GM23338 (cell line): ENCODE measurements at regions not wholly inside any gene's neighbourhood (a gene's known extent, or its start where the extent isn't known, plus 50 kb on each side); places are given as distances from the start of the nearest gene placed in this dataset.

ENCODE experiments used
- ATAC-seq: fragments of 200-7000 bp; cut with Tn5 transposase; 3 replicates; pipeline ENCODE4 v1.9.1; 2020
- DNase-seq: peaks from one replicate; pipeline ENCODE4 v3.0.0-alpha.2; 2015; ENCODE audit warnings: low spot score
- H2AFZ ChIP-seq: fragments of 200-600 bp; sonication (generic); 2 replicates; pipeline ENCODE4 v1.8.0; 2016; ENCODE audit warnings: antibody characterized with exemption, mild to moderate bottlenecking, moderate library complexity
- H3F3A ChIP-seq: fragments of 200-600 bp; sonication (generic); replicated peaks from 2 replicates; pipeline ENCODE4 v1.8.0; 2017; ENCODE audit warnings: antibody characterized with exemption, mixed run types, low read depth
- H3K27ac ChIP-seq: fragments of 200-600 bp; sonication (generic); 2 replicates; pipeline ENCODE4 v1.6.1; 2016; ENCODE audit warnings: low read depth
- H3K27me3 ChIP-seq: fragments of 200-600 bp; sonication (generic); 2 replicates; pipeline ENCODE4 v1.8.0; 2016; ENCODE audit warnings: mild to moderate bottlenecking, mixed run types, moderate library complexity; ENCODE audit not compliant: insufficient read depth
- H3K36me3 ChIP-seq: fragments of 200-600 bp; sonication (generic); 2 replicates; pipeline ENCODE4 v1.8.0; 2016; ENCODE audit warnings: mild to moderate bottlenecking; ENCODE audit not compliant: insufficient read depth
- H3K4me1 ChIP-seq: fragments of 200-600 bp; sonication (generic); 2 replicates; pipeline ENCODE4 v1.8.0; 2016; ENCODE audit warnings: mild to moderate bottlenecking, moderate library complexity; ENCODE audit not compliant: insufficient read depth
- H3K4me2 ChIP-seq: fragments of 200-600 bp; sonication (generic); 2 replicates; pipeline ENCODE4 v1.7.1; 2017; ENCODE audit warnings: mixed run types
- H3K4me3 ChIP-seq: fragments of 200-600 bp; sonication (generic); 2 replicates; pipeline ENCODE4 v1.6.1; 2016; ENCODE audit warnings: mixed run types
- H3K79me2 ChIP-seq: fragments of 200-600 bp; sonication (generic); replicated peaks from 2 replicates; pipeline ENCODE4 v1.8.0; 2017; ENCODE audit warnings: mild to moderate bottlenecking; ENCODE audit not compliant: insufficient read depth
- H3K9me2 ChIP-seq: fragments of 200-600 bp; sonication (generic); 2 replicates; pipeline ENCODE4 v1.8.0; 2017; ENCODE audit not compliant: insufficient read depth
- H4K20me1 ChIP-seq: fragments of 200-600 bp; sonication (generic); replicated peaks from 2 replicates; pipeline ENCODE4 v1.8.0; 2017; ENCODE audit warnings: mild to moderate bottlenecking; ENCODE audit not compliant: insufficient read depth
- H3K27ac Mint-ChIP-seq: 2 replicates; pipeline ENCODE4 v1.8.0; 2020; ENCODE audit warnings: inconsistent platforms, mild to moderate bottlenecking, moderate library complexity, mixed read lengths
- H3K27me3 Mint-ChIP-seq: 3 replicates; pipeline ENCODE4 v1.8.0; 2022; ENCODE audit warnings: low read depth, mild to moderate bottlenecking, moderate library complexity, mixed read lengths, inconsistent platforms; ENCODE audit not compliant: insufficient read depth, poor library complexity
- H3K36me3 Mint-ChIP-seq: 3 replicates; pipeline ENCODE4 v1.8.0; 2021; ENCODE audit warnings: low read depth, mild to moderate bottlenecking, inconsistent platforms, moderate library complexity, mixed read lengths
- H3K4me1 Mint-ChIP-seq: 3 replicates; pipeline ENCODE4 v1.8.0; 2020; ENCODE audit warnings: mild to moderate bottlenecking, inconsistent platforms, mixed read lengths
- H3K4me3 Mint-ChIP-seq: 3 replicates; pipeline ENCODE4 v1.8.0; 2021; ENCODE audit warnings: moderate library complexity, mild to moderate bottlenecking, inconsistent platforms, mixed read lengths
- H3K9me3 Mint-ChIP-seq: 3 replicates; pipeline ENCODE4 v1.8.0; 2020; ENCODE audit warnings: moderate library complexity, mild to moderate bottlenecking, inconsistent platforms, mixed read lengths
- CREB1 ChIP-seq: fragments of 250-450 bp; sonication (Bioruptor Pico); IDR thresholded peaks from 2 replicates; pipeline ENCODE4 v1.5.0; 2020; ENCODE audit warnings: low read depth, mild to moderate bottlenecking, moderate library complexity
- CTCF ChIP-seq, 2 experiments: fragments of 200-600 bp in 1 of 2; sonication (generic) in 1 of 2; conservative IDR thresholded peaks; 2 replicates each; pipeline versions ENCODE4 v1.5.1 to v1.6.1; 2016 to 2017; ENCODE audit warnings: antibody characterized with exemption in 2 of 2, low read depth in 2 of 2, mild to moderate bottlenecking in 2 of 2, moderate library complexity in 1 of 2
- EZH2 ChIP-seq: fragments of 200-600 bp; sonication (generic); IDR thresholded peaks from one replicate; pipeline ENCODE4 v1.8.0; 2017; ENCODE audit warnings: antibody characterized with exemption, mild to moderate bottlenecking, low read depth; ENCODE audit not compliant: unreplicated experiment
- EZH2phosphoT487 ChIP-seq: fragments of 200-600 bp; sonication (generic); IDR thresholded peaks from one replicate; pipeline ENCODE4 v1.8.1; 2018; ENCODE audit warnings: antibody characterized with exemption; ENCODE audit not compliant: unreplicated experiment
- JUNB ChIP-seq: IDR thresholded peaks from one replicate; pipeline ENCODE4 v1.6.1; 2016; ENCODE audit warnings: antibody characterized with exemption; ENCODE audit not compliant: unreplicated experiment
- NANOG ChIP-seq: IDR thresholded peaks from 2 replicates; pipeline ENCODE4 v1.6.1; 2016; ENCODE audit warnings: antibody characterized with exemption, borderline replicate concordance
- POLR2AphosphoS5 ChIP-seq: IDR thresholded peaks from 2 replicates; pipeline ENCODE4 v1.6.1; 2016; ENCODE audit warnings: antibody characterized with exemption, low read depth
- STAT1 ChIP-seq: IDR thresholded peaks from one replicate; pipeline ENCODE4 v1.6.1; 2016; ENCODE audit warnings: antibody characterized with exemption; ENCODE audit not compliant: unreplicated experiment
- ZNF114 ChIP-seq: fragments of 250-450 bp; sonication (Bioruptor Pico); IDR thresholded peaks from 2 replicates; pipeline ENCODE4 v1.5.0; 2020; ENCODE audit warnings: mild to moderate bottlenecking, moderate library complexity
- ZNF331 ChIP-seq: fragments of 250-450 bp; sonication (Bioruptor Pico); IDR thresholded peaks from 2 replicates; pipeline ENCODE4 v1.5.0; 2020; ENCODE audit warnings: low read depth, mild to moderate bottlenecking, moderate library complexity
- TF ChIP-seq, protein P1 (sequence below): IDR thresholded peaks from one replicate; pipeline ENCODE4 v1.6.1; 2018; ENCODE audit warnings: antibody characterized with exemption; ENCODE audit not compliant: unreplicated experiment
- TF ChIP-seq, protein P2 (sequence below): IDR thresholded peaks from 2 replicates; pipeline ENCODE4 v1.6.1; 2016; ENCODE audit warnings: antibody characterized with exemption

DNA sequence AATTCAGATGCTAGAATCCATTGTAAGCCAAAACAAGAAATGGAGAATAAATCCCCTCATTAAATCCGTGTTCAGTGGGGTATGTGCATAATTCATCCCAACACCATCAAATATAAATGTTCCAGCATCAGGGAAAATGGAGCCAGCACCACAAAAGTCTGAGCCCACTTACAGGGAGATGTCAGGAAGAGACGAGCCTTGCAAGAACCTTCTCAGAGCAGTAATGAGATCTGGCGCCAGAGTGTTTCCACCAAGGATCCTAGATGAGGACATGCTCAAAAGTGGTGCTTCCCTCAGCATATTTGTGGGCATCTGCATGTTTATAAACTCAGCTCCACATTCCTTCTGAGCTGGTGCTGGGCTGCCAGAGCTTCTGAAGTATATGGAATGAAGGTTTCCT lies 541.9 kb upstream of the C16orf82 start (continued):
- TF ChIP-seq, protein P1, sequence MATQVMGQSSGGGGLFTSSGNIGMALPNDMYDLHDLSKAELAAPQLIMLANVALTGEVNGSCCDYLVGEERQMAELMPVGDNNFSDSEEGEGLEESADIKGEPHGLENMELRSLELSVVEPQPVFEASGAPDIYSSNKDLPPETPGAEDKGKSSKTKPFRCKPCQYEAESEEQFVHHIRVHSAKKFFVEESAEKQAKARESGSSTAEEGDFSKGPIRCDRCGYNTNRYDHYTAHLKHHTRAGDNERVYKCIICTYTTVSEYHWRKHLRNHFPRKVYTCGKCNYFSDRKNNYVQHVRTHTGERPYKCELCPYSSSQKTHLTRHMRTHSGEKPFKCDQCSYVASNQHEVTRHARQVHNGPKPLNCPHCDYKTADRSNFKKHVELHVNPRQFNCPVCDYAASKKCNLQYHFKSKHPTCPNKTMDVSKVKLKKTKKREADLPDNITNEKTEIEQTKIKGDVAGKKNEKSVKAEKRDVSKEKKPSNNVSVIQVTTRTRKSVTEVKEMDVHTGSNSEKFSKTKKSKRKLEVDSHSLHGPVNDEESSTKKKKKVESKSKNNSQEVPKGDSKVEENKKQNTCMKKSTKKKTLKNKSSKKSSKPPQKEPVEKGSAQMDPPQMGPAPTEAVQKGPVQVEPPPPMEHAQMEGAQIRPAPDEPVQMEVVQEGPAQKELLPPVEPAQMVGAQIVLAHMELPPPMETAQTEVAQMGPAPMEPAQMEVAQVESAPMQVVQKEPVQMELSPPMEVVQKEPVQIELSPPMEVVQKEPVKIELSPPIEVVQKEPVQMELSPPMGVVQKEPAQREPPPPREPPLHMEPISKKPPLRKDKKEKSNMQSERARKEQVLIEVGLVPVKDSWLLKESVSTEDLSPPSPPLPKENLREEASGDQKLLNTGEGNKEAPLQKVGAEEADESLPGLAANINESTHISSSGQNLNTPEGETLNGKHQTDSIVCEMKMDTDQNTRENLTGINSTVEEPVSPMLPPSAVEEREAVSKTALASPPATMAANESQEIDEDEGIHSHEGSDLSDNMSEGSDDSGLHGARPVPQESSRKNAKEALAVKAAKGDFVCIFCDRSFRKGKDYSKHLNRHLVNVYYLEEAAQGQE: no peak
- no peak for TF ChIP-seq EZH2phosphoT487
- no peak for TF ChIP-seq ZNF331 (CRISPR knock-in tag)
- TF ChIP-seq STAT1: no peak
- no peak for TF ChIP-seq EZH2
- TF ChIP-seq POLR2AphosphoS5: no peak
- TF ChIP-seq, protein P2, sequence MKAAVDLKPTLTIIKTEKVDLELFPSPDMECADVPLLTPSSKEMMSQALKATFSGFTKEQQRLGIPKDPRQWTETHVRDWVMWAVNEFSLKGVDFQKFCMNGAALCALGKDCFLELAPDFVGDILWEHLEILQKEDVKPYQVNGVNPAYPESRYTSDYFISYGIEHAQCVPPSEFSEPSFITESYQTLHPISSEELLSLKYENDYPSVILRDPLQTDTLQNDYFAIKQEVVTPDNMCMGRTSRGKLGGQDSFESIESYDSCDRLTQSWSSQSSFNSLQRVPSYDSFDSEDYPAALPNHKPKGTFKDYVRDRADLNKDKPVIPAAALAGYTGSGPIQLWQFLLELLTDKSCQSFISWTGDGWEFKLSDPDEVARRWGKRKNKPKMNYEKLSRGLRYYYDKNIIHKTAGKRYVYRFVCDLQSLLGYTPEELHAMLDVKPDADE: no peak
- TF ChIP-seq ZNF114 (CRISPR knock-in tag): no peak
- no peak for TF ChIP-seq CTCF (conservative IDR thresholded peaks at IDR 0.05; ENCODE audit: low read depth in 2 of 2)
- no peak for TF ChIP-seq JUNB

DNA sequence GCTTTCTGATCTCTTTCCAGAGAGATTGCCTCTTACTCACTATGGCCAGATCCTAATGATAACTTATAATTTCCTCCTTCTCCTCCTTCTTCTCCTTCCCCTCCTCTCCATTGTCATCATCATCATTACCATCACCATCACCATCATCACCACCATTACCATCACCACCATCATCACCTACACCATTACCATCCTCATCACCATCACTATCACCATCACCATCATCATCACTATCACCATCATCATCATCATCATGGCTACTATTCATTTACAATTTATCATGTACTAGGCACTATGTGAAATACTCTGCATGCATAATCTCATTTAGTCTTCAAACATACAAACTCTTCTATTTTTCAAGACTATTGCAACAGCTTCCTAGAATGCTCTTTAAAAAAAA lies 540.9 kb upstream of the C16orf82 start:
- ATAC-seq (no peak), DNase-seq (no peak)
- Histone ChIP-seq H3K27ac (no peak overlapping the region), H3K4me2 (no peak overlapping the region), H3K79me2 (no peaks in the 10 kb centered on the region), H2AFZ (no peak overlapping the region), H3K4me3 (no peak overlapping the region), H3K27me3 (no peaks in the 10 kb centered on the region), H3K36me3 (no peaks in the 10 kb centered on the region), H3K4me1 (no peaks in the 10 kb centered on the region), H3K9me2 (0 out of 2 replicates have a peak, but pooled peaks cover 6% of the 10 kb centered on the region), H4K20me1 (no peaks in the 10 kb centered on the region), H3F3A (no peaks in the 10 kb centered on the region)
- Mint-ChIP-seq H3K27me3 (peaks cover 1% of the 10 kb centered on the region), H3K4me1 (no peaks in the 10 kb centered on the region), H3K4me3 (no peak overlapping the region), H3K36me3 (peaks cover 3% of the 10 kb centered on the region; the same call in 2 of the 3 replicates), H3K27ac (no peak overlapping the region), H3K9me3 (peaks cover 76% of the 10 kb centered on the region)
- no peak for TF ChIP-seq EZH2
- TF ChIP-seq, protein P2: no peak
- TF ChIP-seq ZNF114 (CRISPR knock-in tag): no peak
- TF ChIP-seq, protein P1: no peak
- no peak for TF ChIP-seq JUNB
- no peak for TF ChIP-seq POLR2AphosphoS5
- TF ChIP-seq CTCF (conservative IDR thresholded peaks at IDR 0.05; ENCODE audit: low read depth in 2 of 2): no peak
- TF ChIP-seq ZNF331 (CRISPR knock-in tag): no peak
- no peak for TF ChIP-seq EZH2phosphoT487
- no peak for TF ChIP-seq CREB1
- TF ChIP-seq NANOG: no peak
